Sciatic nerve (tissue), 2 donors: ENCODE measurements at regions not wholly inside any gene's neighbourhood (a gene's known extent, or its start where the extent isn't known, plus 50 kb on each side); places are given as distances from the start of the nearest gene placed in this dataset.

ENCODE experiments used
- ATAC-seq: fragments of 200-7000 bp; cut with Tn5 transposase; one replicate; pipeline ENCODE4 v1.9.1; 2020; ENCODE audit warnings: mild to moderate bottlenecking, moderate library complexity
- DNase-seq: peaks from one replicate; pipeline ENCODE4 v3.0.0-alpha.2; 2020; ENCODE audit warnings: low spot score
- intact Hi-C: fragments of 100-400 bp; cut with DNase I; formaldehyde crosslinking; loops from one replicate; pipeline ENCODE4 v1.14.2; 2022
- donor health status: DM: no; HTN: no; CAD: no.
- donor health status: DM: no; HTN: no; CAD: no.

GRCh38 chr11:122062763-122063162 is 53.3 kb downstream of the BLID start:
- DNase-seq, result no peak
- intact Hi-C loops, result no loop called here
- no peak for ATAC-seq

- intact Hi-C loops, result no loop called here
- no peak for ATAC-seq
- no peak for DNase-seq
These were observed 56.5 kb downstream of the BLID start for GRCh38 chr11:122059565-122059964.

GRCh38 chr11:122050021-122050690 is 65.9 kb downstream of the BLID start:
- ATAC-seq (no peak), DNase-seq (no peak)
- intact Hi-C loops, result no loop called here

GRCh38 chr11:122048401-122048800 is 67.6 kb downstream of the BLID start:
- no peak for DNase-seq
- intact Hi-C loops, result no loop called here
- ATAC-seq, result no peak

- intact Hi-C loops, result no loop called here
- ATAC-seq (no peak), DNase-seq (no peak)
These were observed 69.2 kb downstream of the BLID start for GRCh38 chr11:122046846-122047245.

- DNase-seq (no peak), ATAC-seq (no peak)
- intact Hi-C loops, result no loop called here
These were observed 69.6 kb downstream of the BLID start for GRCh38 chr11:122046438-122046837.

- DNase-seq (no peak), ATAC-seq (no peak)
- intact Hi-C loops, result no loop called here
These were observed 70.8 kb downstream of the BLID start for GRCh38 chr11:122045181-122045586.

GRCh38 chr11:122044086-122044485 is 71.9 kb downstream of the BLID start:
- DNase-seq (no peak), ATAC-seq (no peak)
- intact Hi-C loops, result no loop called here

GRCh38 chr11:122042981-122043380 is 73.0 kb downstream of the BLID start:
- ATAC-seq (no peak), DNase-seq (no peak)
- intact Hi-C loops, result no loop called here

- intact Hi-C loops, result no loop called here
- DNase-seq (no peak), ATAC-seq (peak; percentile 13)
These were observed 75.6 kb downstream of the BLID start for GRCh38 chr11:122040464-122040863.

- no peak for ATAC-seq
- DNase-seq, result no peak
These were observed 77.5 kb downstream of the BLID start for GRCh38 chr11:122038543-122038942.

GRCh38 chr11:122037911-122038310 is 78.1 kb downstream of the BLID start:
- no peak for ATAC-seq
- no peak for DNase-seq
- intact Hi-C loops, result no loop called here

More at GRCh38 chr11:122038543-122038942, 77.5 kb downstream of the BLID start:
- intact Hi-C loops, result no loop called here

GRCh38 chr11:122036493-122036892 is 79.5 kb downstream of the BLID start:
- intact Hi-C loops, result no loop called here
- no peak for ATAC-seq

GRCh38 chr11:122036018-122036417 is 80.0 kb downstream of the BLID start:
- ATAC-seq (no peak), DNase-seq (no peak)
- intact Hi-C loops, result no loop called here

More at GRCh38 chr11:122036493-122036892, 79.5 kb downstream of the BLID start:
- DNase-seq, result no peak

- intact Hi-C loops, result no loop called here
- DNase-seq (no peak), ATAC-seq (no peak)
These were observed 82.4 kb downstream of the BLID start for GRCh38 chr11:122033631-122034030.

GRCh38 chr11:122033193-122033592 is 82.8 kb downstream of the BLID start:
- intact Hi-C loops, result no loop called here
- peak; percentile 5 for ATAC-seq
- no peak for DNase-seq

- ATAC-seq (peak; percentile 92), DNase-seq (no peak)
- intact Hi-C loops, result no loop called here
These were observed 83.7 kb downstream of the BLID start for GRCh38 chr11:122032317-122032716.

GRCh38 chr11:122031813-122032212 is 84.2 kb downstream of the BLID start:
- ATAC-seq (peak; percentile 48), DNase-seq (no peak)
- intact Hi-C loops, result no loop called here

GRCh38 chr11:122030286-122030685 is 85.7 kb downstream of the BLID start:
- no peak for DNase-seq
- intact Hi-C loops, result no loop called here
- ATAC-seq, result no peak

- ATAC-seq, result no peak
- no peak for DNase-seq
- intact Hi-C loops, result loop anchor here (10.0 kb wide), 1 partner anchor 66 kb away; no protein-coding TSS in a partner anchor
These were observed 87.5 kb downstream of the BLID start for GRCh38 chr11:122028545-122028944.

GRCh38 chr11:122028036-122028435 is 88.0 kb downstream of the BLID start:
- ATAC-seq, result no peak
- intact Hi-C loops, result loop anchor here (10.0 kb wide), 1 partner anchor 67 kb away; no protein-coding TSS in a partner anchor
- no peak for DNase-seq
